Medulla oblongata (tissue), 1 donor: ENCODE measurements at regions not wholly inside any gene's neighbourhood (a gene's known extent, or its start where the extent isn't known, plus 50 kb on each side); places are given as distances from the start of the nearest gene placed in this dataset.

Experiments
- DNase-seq: peaks from one replicate; pipeline ENCODE4 v3.0.0-alpha.2; 2015; ENCODE audit errors: extremely low spot score

- no peak for DNase-seq
These were observed 216.2 kb upstream of the UBE2E2 start for GRCh38 chr3:22986958-22987357.

GRCh38 chr3:22988566-22988965 lies 214.6 kb upstream of the UBE2E2 start:
- DNase-seq, result no peak

GRCh38 chr3:22989716-22990115 lies 213.4 kb upstream of the UBE2E2 start:
- DNase-seq, result no peak

- no peak for DNase-seq
These were observed 212.6 kb upstream of the UBE2E2 start for GRCh38 chr3:22990291-22991200.

GRCh38 chr3:22994781-22995180 lies 208.3 kb upstream of the UBE2E2 start:
- DNase-seq, result no peak

- DNase-seq, result no peak
These were observed 206.1 kb upstream of the UBE2E2 start for GRCh38 chr3:22996920-22997571.

- no peak for DNase-seq
These were observed 202.8 kb upstream of the UBE2E2 start for GRCh38 chr3:23000371-23000770.

GRCh38 chr3:23002151-23002550 lies 201.0 kb upstream of the UBE2E2 start:
- no peak for DNase-seq

GRCh38 chr3:23002836-23003732 lies 200.0 kb upstream of the UBE2E2 start:
- peak; percentile 86 for DNase-seq

- no peak for DNase-seq
These were observed 199.4 kb upstream of the UBE2E2 start for GRCh38 chr3:23003733-23004046.

- no peak for DNase-seq
These were observed 198.2 kb upstream of the UBE2E2 start for GRCh38 chr3:23004971-23005370.

GRCh38 chr3:23017801-23018200 lies 185.3 kb upstream of the UBE2E2 start:
- DNase-seq, result no peak

GRCh38 chr3:23019596-23020300 lies 183.4 kb upstream of the UBE2E2 start:
- no peak for DNase-seq

GRCh38 chr3:23028294-23028693 lies 174.8 kb upstream of the UBE2E2 start:
- no peak for DNase-seq

GRCh38 chr3:23029001-23029400 lies 174.1 kb upstream of the UBE2E2 start:
- DNase-seq, result no peak

GRCh38 chr3:23035927-23036640 lies 167.0 kb upstream of the UBE2E2 start:
- DNase-seq, result no peak

GRCh38 chr3:23036728-23037127 lies 166.4 kb upstream of the UBE2E2 start:
- DNase-seq, result no peak

GRCh38 chr3:23038471-23038870 lies 164.7 kb upstream of the UBE2E2 start:
- DNase-seq, result no peak

- DNase-seq, result no peak
These were observed 161.0 kb upstream of the UBE2E2 start for GRCh38 chr3:23041918-23042696.

GRCh38 chr3:23044463-23044862 lies 158.7 kb upstream of the UBE2E2 start:
- DNase-seq, result no peak
